ENCODE measurements at regions not wholly inside any gene's neighbourhood (a gene's known extent, or its start where the extent isn't known, plus 50 kb on each side); places are given as distances from the start of the nearest gene placed in this dataset.
"Not testable (repeated sequence)": the region's sequence is repeated elsewhere in the genome, so short reads cannot be mapped to it uniquely, and the experiment has no call there.

DNA sequence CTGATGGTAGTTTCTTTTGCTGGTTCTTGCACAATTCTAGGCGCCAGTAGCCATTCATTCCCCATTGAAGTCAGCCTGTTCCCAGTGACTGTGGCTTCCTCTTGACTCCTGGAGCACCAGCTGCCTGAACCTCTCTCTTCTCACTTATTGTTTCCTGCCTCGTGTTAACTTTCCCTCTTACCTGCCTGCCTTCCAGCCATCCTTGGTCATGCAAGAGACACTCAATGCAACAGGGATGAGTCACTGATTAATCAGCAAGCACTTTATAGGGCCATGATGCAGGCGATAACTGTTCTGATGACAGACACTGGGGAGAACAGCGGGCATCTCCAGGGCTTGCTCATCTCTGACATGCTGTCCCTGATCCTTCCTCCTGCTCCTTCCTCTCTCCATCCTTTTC lies 122.0 kb downstream of the PLCE1 start:
- no peak for DNase-seq (ENCODE audit: low read depth)
- TF ChIP-seq, protein P1, sequence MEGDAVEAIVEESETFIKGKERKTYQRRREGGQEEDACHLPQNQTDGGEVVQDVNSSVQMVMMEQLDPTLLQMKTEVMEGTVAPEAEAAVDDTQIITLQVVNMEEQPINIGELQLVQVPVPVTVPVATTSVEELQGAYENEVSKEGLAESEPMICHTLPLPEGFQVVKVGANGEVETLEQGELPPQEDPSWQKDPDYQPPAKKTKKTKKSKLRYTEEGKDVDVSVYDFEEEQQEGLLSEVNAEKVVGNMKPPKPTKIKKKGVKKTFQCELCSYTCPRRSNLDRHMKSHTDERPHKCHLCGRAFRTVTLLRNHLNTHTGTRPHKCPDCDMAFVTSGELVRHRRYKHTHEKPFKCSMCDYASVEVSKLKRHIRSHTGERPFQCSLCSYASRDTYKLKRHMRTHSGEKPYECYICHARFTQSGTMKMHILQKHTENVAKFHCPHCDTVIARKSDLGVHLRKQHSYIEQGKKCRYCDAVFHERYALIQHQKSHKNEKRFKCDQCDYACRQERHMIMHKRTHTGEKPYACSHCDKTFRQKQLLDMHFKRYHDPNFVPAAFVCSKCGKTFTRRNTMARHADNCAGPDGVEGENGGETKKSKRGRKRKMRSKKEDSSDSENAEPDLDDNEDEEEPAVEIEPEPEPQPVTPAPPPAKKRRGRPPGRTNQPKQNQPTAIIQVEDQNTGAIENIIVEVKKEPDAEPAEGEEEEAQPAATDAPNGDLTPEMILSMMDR (IDR thresholded peaks at IDR 0.05; ENCODE audit: insufficient read depth, low read depth, low read length, missing control alignments) = no peak
- H3K4me3 ChIP-seq (ENCODE audit: low read depth, low read length) = no peak overlapping the region

DNA sequence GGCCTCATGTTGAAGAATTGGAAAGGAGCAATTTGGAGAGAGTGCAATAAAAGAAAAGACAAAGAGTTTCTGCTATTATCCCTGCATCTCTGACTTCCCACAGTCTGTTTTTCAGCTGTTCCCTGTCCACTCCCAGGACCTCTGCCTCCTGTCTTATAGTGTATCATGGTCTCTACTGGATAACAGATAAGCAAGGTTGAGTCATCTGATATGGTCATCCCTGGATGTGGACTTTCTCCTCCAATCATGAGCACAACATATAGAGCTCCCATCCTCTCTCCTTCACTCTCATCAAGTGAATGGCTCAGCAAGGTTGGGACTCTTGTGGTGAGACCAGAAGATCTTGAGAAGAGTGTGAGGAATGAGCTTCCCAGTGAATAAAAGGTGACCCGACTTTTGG lies 123.1 kb downstream of the PLCE1 start:
- H3K4me3 ChIP-seq (ENCODE audit: low read depth, low read length) = no peak overlapping the region
- TF ChIP-seq, protein P1 (IDR thresholded peaks at IDR 0.05; ENCODE audit: insufficient read depth, low read depth, low read length, missing control alignments) = no peak
- DNase-seq (ENCODE audit: low read depth) = no peak

DNA sequence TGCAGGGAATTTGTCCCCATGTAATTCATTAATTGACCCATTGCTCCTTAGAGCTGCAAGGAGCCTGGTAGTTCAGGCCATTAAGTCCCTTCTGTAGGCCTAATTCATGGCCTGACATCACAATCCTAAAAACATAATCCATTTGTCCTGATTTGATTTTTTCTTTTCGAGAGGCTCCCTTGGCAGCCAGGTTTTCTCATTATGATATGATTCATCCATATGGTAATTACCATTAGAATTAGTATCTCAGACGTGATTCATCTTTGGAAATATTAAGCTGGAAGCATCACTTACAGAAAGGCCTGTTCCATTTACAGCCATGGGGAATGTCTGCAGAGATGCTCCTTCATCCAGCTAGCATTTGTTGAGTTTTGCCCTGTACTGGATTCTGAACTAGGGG lies 128.5 kb downstream of the PLCE1 start:
- TF ChIP-seq, protein P1 (IDR thresholded peaks at IDR 0.05; ENCODE audit: insufficient read depth, low read depth, low read length, missing control alignments) = no peak
- DNase-seq (ENCODE audit: low read depth) = no peak
- H3K4me3 ChIP-seq (ENCODE audit: low read depth, low read length) = no peak overlapping the region

DNA sequence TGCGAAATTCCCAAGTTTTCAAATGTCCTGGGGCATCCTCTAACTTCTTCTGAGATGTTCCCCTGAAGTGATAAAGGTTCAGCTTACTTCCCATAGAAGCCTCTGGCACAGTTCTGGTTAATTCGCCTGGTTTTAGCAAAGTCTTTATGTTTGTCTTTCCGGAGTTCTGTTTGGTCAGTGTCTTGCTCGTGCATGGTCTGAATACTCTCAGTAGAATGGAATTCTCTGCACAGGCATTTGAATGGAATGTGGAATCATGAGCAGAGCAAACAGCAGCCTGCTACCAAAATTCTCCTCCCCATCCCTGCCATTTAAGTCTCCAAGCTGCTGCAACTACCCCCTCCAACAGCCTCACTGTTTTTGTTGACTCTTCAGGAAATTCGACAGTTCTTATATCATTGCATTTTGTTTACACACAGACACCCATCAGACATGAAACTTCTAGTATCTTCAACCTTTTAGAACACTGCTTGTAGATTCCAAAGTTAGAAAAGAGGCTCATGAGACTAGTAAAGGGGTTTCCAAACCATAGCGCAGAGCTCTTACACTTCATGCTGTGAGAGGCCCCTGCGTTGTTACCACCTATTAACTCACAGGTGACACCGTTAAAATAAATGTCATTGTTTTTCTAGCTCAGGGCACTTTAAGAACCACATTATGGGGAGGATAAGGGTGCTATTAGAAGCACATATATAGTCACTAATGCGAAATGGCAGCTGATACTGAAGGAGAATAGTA lies 129.7 kb downstream of the PLCE1 start:
- no peak overlapping the region for H3K4me3 ChIP-seq (ENCODE audit: low read depth, low read length)
- TF ChIP-seq, protein P1 (IDR thresholded peaks at IDR 0.05; ENCODE audit: insufficient read depth, low read depth, low read length, missing control alignments) = no peak
- no peak for DNase-seq (ENCODE audit: low read depth)

DNA sequence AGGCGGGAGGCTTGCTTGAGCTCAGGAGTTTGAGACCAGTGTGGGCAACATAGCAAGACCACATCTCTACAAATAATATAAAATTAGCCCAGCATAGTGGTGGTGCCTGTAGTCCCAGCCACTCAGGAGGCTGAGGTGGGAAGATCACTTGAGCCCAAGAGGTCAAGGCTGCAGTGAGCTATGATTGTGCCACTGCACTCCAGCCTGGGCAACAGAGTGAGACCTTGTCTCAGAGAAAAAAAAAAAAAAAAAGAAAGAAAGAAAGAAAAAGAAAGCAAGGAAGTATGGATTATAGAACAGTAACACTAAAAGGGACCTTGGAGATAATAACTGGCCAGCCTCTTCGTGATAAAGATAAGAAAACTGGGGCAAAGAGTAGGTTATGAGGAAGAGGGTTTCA lies 130.4 kb downstream of the PLCE1 start:
- H3K4me3 ChIP-seq (ENCODE audit: low read depth, low read length); DNase-seq (ENCODE audit: low read depth): not testable (repeated sequence)

DNA sequence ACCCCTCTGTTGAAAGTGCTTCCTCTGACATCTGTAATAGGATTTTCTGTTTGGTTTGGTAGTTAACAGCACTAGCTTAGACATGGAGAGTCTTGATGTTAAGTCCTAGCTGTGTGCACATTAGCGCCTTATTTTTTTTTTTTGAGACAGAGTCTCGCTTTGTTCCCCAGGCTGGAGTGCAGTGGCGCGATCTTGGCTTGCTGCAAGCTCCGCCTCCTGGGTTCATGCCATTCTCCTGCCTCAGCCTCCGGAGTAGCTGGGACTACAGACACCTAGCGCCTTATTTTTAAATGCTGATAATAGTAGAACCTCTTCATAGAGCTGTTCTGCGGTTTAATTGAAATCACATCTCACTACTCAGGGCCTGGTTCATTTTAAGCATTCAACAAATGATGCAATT lies 131.5 kb downstream of the PLCE1 start:
- not testable (repeated sequence) for H3K4me3 ChIP-seq (ENCODE audit: low read depth, low read length); DNase-seq (ENCODE audit: low read depth)

- H3K4me3 ChIP-seq (ENCODE audit: low read depth, low read length) = no peak overlapping the region
- DNase-seq (ENCODE audit: low read depth) = no peak
- TF ChIP-seq, protein P1 (IDR thresholded peaks at IDR 0.05; ENCODE audit: insufficient read depth, low read depth, low read length, missing control alignments) = no peak
These were observed 132.1 kb downstream of the PLCE1 start for GRCh38 chr10:94125856-94126255.

- TF ChIP-seq, protein P1 (IDR thresholded peaks at IDR 0.05; ENCODE audit: insufficient read depth, low read depth, low read length, missing control alignments) = no peak
- no peak overlapping the region for H3K4me3 ChIP-seq (ENCODE audit: low read depth, low read length)
- no peak for DNase-seq (ENCODE audit: low read depth)
These were observed 135.8 kb downstream of the PLCE1 start for GRCh38 chr10:94129393-94130130.
